Activated T-cell treated with anti-CD3 and anti-CD28 coated beads for 4 hours (primary cell): ENCODE measurements at regions not wholly inside any gene's neighbourhood (a gene's known extent, or its start where the extent isn't known, plus 50 kb on each side); places are given as distances from the start of the nearest gene placed in this dataset.

ENCODE experiments used
- DNase-seq: peaks from one replicate; pipeline ENCODE4 v3.0.0-alpha.2; 2020

DNA sequence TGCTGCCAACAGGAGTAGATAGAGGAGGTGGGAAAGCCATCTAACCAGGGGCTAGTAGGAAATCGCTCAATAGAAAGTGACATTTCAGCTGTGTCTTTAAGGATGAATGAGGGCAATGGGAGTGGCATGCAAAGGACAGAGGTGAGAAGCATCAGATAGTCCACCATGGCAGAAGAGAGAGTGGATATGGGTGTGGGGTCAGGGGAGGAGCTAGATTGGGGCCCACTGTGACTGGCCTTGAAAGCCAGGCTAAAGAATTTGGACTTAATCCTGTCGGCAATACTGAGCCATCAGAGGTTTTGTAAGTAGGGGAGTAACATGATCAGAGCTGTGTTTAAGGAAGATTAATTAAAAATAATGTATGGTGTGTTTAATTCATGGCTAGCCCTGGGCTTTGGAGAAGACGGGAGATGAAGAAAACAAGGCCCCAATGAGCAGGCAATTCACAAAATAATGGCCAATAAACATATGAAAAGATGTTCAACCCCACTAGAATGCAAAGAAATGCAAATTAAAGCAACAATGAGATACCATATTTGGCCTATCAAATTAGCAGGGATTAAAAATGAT, 98.1 kb upstream of the PJA1 start:
- DNase-seq: no peak

DNA sequence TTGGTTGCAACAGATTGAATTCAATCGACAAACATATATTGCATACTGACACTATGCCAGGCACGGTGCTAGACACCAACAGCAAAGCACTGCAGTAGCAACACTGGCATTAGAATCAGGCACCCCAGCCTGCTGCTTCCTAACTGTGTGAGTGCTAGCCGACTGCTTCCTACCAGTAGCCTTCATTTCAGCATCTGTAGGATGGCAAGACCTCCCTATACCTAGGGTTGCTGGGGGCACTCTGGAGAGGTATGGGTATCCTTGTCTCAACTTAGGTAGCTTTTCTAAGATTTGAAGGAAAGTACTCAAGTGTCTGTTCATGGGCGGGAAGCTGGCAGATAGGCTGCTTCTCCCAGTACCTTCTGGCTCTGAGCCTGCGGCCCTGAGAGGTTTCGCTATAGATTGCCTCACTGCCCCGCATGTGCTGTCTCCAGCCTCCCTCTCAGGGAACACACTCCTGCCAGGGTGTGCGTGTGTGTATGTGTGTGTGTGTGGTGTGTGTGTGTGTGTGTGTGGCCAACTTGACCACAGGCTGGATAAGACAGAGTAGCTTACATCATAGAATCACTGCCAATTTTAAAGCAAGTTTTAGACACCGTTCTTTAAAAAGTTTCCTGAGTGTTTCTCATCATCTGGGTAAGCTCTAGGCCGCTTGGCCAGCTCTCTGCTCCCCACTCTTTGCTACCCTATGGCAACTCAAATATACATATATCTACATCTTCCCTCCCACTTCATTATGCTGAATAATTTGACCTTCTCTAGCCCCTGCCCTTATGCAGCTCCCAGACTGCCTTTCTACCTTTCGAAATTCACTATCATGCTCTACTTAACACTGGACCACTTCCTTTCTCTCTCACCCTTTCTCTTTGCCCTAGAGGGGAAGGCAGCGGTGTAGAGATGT, 97.0 kb upstream of the PJA1 start:
- no peak for DNase-seq

DNA sequence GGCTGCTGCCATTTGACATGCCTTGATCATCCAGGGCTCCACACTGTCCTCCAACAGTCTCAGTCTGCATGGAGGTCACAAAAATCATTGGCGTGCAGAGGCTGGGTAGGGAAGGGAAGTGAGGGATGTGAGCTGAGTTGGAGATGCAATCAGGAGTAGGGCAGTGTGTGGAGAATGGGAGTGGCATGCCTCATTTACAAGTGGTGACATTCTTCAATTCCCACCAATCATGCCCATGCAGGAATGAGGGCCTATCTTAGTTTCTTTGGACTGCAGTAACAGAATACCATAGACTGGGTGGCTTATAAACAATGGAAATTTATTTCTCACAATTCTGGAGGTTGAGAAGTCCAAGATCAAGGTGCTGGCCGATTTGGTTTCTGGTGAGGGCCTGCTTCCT, 94.9 kb upstream of the PJA1 start:
- no peak for DNase-seq

DNA sequence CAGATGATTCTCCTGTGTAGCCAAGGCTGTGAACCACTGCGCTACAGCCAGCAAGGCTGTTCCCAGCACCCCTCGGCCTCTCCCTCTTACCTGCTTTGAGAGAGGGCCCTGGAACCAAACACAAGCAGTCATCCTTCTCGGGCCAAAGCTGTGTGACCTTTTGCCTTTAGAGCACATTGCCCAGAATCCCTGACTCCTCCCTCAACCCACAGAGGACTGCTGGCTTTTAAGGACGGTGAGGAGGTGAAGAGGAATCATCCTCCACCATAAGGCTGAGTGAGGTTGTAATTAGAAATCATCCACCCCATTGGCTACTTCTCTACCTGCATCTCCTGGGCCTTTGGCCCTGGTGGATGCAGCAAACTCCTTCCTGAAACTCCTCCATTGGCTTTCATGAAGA, 93.6 kb upstream of the PJA1 start:
- no peak for DNase-seq

DNA sequence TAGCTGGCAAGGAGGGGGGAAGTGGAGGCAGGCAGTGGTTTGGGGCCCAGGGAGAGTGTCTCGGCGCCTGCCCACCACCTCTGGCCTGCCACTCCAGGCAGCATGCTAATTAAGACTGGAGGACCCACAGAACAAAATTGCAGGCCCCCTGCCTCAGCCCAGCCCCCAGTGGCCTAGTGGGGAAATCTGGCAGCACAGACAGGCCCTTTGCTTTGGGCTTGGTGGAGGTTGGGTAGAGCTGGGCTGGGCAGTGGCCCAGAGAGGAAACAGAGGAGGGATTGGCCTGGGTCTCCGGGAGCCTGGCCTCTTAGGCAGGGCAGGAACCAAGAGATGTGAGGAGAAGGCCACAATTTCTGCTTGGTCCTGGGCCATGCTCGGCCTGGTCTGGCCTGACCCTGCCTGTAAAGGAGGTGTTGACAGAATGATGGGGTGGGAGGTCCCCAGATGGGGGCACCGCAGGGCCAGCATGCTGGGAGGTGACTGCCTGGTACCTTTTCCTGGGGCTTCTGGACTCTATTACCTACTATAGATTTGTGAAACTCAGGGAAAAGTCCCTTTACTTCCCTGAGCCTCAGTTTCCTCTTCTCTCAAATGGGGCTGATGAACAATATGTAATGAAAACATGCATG, 92.4 kb upstream of the PJA1 start:
- no peak for DNase-seq

DNA sequence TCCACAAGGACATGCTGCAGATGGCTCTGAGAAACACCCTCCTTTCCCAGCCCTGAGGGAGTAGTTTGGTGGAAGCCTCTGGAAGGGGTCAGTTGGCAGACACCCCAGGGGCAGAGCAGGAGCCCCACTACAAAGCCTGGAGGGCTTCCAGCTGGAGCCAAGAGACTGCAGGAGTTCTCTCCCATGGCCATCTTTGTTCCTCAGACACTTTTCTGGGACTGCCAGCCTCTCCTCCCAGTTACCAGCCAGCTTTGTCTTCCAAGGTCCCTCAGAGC, 91.0 kb upstream of the PJA1 start:
- no peak for DNase-seq

DNA sequence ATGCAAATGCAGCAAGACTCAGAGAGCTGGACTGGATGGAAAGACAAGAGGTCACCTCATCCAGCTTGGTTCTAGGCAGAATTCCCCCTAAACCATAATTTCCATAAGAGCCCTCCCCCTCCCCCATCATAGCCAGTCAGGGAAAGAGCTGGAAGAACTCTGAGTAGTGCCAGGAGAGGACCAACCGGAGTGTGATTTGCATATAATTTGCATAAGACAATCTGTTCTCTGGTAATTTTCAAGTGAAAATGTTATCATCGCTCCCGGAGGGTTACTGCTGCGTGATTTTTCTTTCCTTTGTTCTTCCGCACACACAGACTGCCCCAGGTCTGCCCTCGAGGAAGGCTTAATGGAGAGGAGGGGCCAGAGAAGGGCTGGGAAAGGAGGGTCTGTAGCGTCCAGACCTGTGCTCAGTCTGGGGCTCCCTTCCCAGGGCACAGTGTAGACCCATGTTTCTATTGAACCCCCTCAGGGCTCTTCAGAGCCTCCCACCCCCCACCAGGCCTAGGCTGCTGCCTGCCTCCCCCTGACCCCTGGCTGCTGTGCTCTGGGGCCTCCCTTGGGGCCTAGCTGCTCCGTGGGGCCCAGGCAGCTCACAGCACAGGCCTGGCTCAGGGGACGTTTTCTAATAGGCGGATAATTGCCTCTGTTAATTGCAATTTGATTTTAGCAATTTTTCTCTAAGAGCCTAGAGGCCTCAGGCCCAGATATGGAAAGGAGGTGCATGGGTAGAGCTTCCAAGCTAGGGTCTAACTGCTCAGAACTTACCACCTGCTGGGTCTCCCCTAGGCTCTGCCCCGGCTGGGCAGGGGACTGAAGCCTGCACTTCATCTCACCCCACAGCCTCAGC, 90.4 kb upstream of the PJA1 start:
- DNase-seq: no peak

DNA sequence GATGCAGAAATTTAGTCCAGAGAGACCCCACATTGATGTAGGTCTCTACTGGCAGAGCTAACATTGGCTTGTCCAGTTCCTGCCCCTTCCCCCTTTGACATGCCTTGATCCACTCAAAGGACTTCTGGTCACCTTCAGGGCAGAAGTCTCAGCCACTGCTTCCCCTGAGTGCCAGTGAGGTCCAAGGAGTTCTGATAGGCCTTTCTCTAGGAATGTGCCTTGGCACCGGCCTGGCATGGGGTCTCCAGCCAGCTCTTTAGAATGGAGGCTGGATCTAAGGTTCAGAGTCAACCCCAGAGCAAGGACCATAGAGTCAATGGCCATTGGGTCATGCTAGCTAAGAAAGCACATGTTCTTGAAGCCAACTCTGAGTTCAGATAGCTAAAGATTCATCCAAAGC, 88.6 kb upstream of the PJA1 start:
- no peak for DNase-seq

DNA sequence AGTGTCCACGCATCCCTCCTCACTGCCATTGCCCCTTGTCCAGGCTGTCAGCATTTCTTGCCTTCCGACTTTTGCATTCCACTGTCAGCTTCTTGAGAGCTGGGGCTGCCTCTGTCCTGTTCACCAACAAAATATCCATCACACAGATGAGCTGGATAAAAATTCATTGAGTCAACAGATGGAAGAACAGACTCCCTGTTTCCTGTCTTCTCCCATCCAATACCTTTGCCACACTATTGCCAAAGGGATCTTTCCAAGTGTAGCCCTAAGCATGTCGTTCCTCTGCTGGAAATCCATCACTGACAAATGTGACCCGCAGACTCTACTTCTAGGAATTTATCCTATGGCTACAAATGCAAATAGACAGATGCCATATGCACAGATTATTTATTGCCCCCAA, 78.0 kb upstream of the PJA1 start:
- DNase-seq: no peak

DNA sequence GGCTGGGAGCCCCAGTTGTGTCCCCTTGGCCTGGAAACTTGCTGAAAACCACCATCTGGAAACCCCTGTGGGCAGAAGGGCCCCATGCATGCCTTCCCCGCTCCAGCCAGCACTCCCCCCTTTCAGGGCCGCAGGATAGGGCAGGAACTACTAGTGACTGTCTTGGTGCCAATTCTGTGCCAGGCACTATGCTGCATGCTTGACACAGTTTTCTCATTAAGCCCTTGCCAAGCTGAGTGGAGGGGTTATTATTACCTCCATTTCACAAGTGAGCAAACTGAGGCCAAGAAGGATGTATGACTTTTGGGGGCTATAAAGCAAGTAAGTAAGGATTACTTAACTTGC, 73.6 kb upstream of the PJA1 start:
- DNase-seq: no peak

DNA sequence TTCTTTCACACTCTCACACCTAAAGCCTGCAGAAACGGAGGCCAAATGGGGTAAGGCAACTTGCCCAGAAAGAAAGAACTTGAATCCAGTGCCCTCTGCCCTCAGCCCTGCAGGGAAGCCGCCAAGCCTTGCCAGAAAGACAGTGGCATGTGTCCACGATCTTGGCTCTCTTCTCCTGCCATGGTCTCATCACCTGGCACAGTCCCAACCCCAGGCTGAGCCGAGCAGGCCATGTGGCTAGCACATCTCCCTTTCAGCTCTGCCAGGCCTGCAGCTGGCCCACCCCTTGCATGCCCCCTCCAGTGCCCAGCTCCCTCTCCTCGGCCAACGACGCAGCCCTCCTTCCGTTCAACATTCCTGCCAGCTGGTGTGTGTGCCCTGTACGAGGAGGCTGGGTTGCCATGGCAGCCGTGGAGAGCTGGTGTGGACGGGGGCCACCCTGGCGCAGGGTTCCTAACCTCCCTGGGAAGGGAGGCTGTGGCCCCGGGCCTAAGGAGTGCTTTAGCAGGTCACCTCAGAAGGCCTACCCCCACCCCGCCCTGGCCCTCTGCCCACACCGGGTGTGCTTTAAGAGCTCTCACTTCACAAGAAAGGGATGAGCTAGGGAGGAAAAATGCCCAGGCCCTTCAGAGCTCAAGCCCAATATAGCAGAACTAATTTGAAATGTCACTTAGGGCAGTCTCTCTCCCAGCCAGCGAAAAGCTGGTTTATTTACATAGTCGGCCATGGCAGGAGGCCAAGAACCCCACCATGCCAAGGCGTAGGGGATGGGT, 73.0 kb upstream of the PJA1 start:
- no peak for DNase-seq

DNA sequence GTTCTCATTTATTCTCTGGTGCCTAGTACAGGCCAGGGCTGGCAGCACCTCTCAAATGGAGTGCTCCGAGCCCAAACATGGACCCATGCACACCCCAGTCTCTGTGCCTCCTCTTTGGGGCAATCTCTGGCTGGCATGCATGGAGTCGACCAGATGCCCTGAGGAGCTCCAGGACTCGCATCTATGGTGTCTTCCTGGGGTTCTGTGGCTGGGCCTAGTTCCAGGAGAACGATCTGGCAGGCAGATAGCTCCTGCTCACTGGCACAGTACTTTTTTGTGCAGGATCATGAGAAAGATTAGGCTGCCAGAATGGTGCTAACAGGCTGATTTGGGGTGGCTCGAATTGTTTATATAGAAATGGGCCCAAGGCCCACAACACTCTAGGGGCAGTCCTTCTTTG, 72.0 kb upstream of the PJA1 start:
- no peak for DNase-seq

DNA sequence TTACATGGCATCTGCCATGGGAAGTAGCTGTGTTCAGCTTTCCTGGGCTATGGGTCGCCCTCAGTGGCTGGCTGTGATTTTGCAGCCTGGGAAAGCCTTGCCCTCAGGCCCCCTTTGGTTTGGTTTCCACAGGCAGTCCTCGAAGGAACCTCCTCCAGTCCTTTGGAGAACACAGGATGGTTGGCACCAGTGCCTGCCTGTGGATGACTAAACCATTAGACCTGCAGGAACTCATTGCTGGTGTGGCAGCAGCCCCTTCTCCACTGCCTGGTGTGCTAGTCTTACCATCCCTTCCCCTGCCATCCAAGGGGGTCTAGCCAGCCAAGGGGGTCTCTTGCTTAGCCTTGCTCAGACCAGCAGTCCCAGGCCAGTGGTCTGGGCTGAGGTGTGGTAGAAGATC, 71.4 kb upstream of the PJA1 start:
- no peak for DNase-seq

DNA sequence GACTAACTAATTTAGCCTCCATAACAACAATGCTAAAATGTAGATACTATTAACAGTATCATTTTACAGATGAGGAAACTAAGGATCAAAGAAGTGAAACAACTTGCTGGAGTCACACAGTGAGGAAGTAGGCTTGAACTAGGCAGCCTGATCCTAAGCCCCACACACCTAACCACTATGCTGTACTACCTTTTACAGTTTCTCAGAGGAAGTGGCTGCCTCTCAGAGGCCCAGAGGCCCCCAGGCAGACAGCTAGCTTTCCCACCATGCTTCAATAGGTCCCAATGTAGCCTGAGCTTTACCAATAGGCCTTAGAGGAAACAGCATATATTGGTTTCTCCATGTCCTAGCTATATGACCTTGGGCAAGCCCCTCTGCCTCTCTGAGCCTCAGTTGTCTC, 69.4 kb upstream of the PJA1 start:
- no peak for DNase-seq

DNA sequence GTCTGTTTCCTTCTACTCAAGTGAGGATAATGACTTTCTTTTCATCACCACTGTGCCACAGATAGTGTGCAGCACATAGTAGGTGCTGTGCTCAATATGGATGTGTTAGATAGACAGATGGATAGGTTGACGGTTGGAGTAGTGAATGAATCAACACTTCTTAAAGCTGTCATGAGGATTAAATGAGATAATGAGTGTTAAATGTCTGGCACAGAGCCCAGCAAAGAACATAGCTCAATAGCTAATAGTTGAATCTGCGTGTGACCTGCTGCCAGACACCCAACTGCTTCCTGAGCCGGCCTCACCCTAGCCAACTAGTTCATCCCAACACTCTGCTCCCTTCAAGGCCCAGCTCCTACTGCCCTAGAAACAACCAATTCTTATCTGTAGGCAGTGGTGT, 67.7 kb upstream of the PJA1 start:
- no peak for DNase-seq

DNA sequence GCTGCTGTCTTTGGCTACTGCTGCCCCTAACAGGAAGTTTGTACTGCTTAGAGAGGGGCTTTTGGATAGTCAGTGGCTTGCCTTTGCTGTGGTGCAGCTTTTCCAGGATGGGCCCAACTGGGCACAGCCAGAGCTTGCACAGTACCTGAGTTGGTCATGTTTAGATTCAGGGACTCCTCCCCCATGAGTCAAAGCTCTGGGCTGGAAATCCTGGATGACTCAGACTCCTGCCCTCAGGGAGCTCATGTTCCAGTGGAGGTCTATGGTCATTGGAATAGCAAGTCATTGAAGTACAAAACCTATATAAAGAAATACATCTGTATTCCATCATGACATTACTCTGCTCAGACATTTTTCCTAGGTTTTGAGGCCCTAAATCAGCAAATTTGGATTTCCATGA, 66.7 kb upstream of the PJA1 start:
- no peak for DNase-seq

DNA sequence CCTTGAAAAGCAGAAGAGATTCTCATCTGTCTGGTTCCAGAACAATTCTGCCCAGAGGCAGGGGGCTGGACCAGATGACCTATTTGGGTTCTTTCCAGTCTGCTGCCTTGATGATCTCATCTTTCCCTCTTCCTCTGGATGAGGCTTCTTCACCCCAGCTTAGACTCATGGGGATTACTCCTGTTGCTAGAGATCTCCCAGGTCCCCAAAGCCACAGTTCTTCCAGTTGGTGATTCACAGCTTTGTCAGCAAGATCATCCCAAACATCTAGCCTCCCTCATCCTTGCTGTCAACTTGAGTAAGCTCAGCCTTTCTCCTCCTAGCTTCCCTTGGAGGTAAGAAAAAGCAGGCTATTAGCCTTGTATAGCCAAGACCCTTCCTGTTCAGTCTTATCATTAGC, 64.2 kb upstream of the PJA1 start:
- no peak for DNase-seq

DNA sequence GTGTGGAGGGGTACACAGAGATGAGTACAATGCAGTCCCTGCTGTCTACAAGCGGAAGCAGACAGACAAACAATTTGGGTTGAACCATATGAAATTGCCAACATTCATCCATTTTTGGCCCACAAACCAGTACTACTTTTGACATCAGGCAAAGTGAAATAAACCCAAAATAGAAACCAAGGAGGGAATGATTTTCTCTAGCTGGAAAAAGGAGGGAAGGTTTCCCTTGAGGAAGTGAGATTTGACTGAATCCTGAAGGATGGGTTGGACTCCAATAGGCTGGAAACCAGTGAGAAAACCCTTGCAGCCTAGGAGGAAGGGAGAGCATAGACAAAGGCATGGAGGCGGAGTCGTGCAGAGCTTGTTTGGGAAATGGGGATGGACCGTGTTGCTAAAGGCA, 63.5 kb upstream of the PJA1 start:
- DNase-seq: no peak

DNA sequence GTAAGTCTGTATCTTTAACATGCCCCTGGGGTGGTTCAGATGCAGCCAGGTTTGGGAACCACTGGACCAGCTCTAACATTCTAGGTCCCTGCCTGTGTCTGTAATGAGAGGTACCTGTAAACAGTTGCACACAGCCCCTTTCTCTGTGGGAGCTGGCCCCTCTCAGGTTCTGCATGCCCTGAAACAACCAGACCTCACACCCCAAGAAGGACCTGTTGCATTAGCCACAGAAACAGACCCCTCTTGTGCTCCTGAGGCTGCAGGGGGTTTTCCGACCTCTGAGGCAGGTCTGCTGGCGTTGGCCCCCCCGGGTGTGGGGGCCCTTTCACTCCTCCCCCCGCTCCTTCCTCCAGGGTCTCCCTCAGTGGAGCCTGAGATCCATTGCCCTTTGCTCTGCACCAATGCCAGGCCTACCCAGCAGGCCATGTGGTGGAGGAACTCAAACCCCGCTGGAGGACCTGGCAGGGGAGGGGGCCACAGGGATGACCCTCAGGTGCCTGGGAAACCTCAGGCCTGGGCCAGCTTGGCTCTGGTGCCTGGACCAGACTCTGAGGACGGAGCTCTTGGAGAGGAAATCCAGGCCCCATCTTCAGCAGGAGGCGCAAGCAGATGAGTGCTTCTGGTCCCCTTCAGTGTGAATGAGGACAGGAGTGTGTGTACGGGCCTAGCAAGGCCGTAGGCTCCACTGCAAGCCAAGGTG, 61.4 kb upstream of the PJA1 start:
- DNase-seq: no peak

DNA sequence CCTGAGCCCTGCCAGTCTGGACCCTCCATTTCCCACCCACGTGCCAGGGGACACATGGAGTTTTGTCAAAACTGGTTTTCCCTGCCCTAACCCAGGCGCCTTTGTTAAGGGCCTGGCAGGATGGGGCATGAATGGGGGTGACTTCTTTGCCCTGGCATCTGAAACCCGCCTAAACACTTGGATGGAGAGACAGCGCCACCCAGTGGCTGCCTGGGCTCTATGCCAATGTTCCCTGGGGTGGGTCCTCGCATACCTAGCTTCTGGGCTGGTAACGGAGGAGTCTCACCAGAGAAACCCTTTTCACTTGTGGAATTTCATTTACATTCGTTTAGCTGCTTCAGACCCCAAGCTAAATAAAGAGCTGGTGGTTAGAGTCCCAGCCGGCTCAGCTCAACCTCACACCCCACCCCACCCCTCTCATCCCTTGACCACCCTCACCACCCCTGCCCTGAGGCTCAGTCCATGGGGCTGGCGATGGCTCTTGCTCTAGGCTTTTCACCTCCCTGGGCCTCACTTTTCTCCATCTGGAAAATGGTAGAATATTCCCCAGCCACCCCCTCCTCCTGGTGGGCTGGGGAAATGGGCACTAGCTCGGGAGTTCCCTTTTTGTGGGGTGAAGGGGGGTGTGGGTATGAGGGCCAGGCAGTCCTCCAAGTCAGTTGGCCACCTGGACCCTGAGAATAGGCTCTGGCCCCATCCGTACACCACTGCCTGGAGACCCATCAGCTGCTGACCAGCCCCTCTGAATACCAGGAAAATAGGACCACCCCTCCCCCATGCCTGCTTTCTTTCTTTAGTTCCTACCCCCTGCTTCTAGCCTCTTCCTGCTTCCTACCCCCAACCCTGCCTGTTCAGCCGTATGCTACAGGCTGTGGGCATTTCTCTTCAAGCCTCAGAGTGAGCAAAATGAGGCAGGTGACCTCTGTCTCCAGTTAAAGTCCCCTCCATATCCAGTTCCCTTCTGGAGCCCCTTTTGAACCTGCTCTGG, 57.1 kb upstream of the PJA1 start:
- peak; percentile 52 for DNase-seq
